MM.1S (cell line): ENCODE measurements at regions not wholly inside any gene's neighbourhood (a gene's known extent, or its start where the extent isn't known, plus 50 kb on each side); places are given as distances from the start of the nearest gene placed in this dataset.
A peak's percentile ranks its signal among the peaks of the same experiment; 100 is the strongest.

Source experiments
- EZH2 ChIP-seq: fragments of 300-600 bp; sonication (generic); optimal IDR thresholded peaks from 2 replicates; pipeline ENCODE3; 2017; ENCODE audit warnings: low read depth, mild to moderate bottlenecking, antibody characterized with exemption, low read length, mixed read lengths
- TF ChIP-seq, protein P1 (sequence below): fragments of 300-600 bp; sonication (generic); IDR thresholded peaks from 2 replicates; pipeline ENCODE4 v1.5.1; 2016; ENCODE audit warnings: antibody characterized with exemption, low read length, mixed read lengths

DNA sequence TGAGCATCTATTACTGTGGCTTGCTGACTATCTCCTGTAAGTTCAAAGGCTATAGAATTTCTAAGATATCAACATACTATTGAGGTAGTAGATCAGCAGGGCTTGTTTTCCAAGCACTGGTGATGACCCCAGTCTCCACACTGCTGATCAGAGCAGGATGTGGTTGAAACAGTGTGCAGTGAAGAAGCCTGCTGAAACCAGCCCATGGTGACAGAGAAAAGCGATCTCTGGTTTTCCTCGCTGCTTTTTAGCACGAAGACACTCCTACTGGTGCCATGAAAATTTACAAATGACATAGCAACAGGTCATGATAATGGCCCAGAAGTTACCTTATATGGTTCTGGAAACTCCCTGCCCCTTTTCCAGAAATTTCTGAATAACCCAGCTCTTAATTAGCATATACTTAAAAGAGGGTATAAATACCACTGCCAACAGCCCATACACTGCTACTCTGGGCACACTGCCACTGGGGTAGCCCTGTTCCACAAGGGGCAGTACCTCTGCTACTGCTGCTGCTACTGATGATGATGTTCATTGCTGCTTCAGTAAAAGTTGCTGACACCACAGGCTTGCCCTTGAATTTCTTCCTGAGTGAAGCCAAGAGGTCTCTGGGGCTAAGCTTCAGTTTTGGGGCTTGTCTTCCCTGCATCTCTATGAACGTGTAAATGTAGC is 1689.5 kb upstream of the PCDH10 start:
- TF ChIP-seq, protein P1, sequence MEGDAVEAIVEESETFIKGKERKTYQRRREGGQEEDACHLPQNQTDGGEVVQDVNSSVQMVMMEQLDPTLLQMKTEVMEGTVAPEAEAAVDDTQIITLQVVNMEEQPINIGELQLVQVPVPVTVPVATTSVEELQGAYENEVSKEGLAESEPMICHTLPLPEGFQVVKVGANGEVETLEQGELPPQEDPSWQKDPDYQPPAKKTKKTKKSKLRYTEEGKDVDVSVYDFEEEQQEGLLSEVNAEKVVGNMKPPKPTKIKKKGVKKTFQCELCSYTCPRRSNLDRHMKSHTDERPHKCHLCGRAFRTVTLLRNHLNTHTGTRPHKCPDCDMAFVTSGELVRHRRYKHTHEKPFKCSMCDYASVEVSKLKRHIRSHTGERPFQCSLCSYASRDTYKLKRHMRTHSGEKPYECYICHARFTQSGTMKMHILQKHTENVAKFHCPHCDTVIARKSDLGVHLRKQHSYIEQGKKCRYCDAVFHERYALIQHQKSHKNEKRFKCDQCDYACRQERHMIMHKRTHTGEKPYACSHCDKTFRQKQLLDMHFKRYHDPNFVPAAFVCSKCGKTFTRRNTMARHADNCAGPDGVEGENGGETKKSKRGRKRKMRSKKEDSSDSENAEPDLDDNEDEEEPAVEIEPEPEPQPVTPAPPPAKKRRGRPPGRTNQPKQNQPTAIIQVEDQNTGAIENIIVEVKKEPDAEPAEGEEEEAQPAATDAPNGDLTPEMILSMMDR: peak; percentile 45
- TF ChIP-seq EZH2: no peak
